GM10266 (cell line): ENCODE measurements at regions not wholly inside any gene's neighbourhood (a gene's known extent, or its start where the extent isn't known, plus 50 kb on each side); places are given as distances from the start of the nearest gene placed in this dataset.
"Not testable (repeated sequence)": the region's sequence is repeated elsewhere in the genome, so short reads cannot be mapped to it uniquely, and the experiment has no call there.

Source experiments
- DNase-seq: peaks from one replicate; pipeline ENCODE4 v3.0.0; 2012; ENCODE audit errors: extremely low spot score
- CTCF ChIP-seq: IDR thresholded peaks from 2 replicates; pipeline ENCODE4 v1.5.1; 2012; ENCODE audit warnings: mild to moderate bottlenecking, low read depth; ENCODE audit not compliant: control insufficient read depth, insufficient read depth; ENCODE audit errors: missing control alignments

- no peak for DNase-seq
- no peak for TF ChIP-seq CTCF
Observed at GRCh38 chr6:105691971-105692370, 289.1 kb upstream of the PREP start.

GRCh38 chr6:105691081-105691480 lies 288.2 kb upstream of the PREP start:
- DNase-seq: no peak
- TF ChIP-seq CTCF: no peak

DNA sequence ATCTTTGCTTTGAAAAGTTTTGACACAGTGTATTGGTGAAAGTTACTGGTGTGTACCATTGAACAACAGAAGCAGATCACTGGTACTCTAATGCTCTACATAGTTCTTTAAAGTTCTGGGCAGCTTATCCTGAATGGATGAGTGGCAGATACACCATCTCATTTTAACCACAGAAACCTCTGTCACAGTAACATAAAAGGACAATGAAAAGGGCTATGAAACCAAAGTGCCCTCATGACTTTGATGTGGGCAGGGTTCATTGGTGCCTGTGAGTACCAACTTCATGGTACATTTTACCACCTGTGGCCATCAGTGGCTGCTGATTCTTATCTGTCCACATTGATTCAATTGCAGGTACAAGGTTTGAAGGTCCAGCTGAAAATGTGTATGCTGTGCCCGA lies 285.7 kb upstream of the PREP start:
- no peak for DNase-seq
- no peak for TF ChIP-seq CTCF

- DNase-seq: not testable (repeated sequence)
Observed at GRCh38 chr6:105686793-105687192, 283.9 kb upstream of the PREP start.

DNA sequence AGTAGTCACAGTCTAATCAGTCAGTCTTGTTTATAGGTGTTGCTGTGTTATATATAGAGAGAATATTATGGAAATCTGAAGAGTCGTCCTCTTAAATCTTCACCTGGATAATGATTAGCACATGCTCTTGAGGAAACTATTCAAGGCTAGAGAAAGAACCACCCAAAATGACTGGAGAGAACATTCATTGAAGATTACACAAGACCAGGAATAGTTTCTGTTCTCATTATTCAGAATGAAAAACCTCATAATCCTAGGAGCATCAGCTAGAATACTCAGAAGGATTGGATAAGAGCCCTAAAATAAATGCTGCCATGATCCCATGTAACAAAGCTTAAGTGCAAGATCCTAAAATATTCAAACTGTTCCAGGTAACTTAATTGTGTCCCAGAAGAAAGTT lies 278.2 kb upstream of the PREP start:
- no peak for TF ChIP-seq CTCF
- DNase-seq: no peak

DNA sequence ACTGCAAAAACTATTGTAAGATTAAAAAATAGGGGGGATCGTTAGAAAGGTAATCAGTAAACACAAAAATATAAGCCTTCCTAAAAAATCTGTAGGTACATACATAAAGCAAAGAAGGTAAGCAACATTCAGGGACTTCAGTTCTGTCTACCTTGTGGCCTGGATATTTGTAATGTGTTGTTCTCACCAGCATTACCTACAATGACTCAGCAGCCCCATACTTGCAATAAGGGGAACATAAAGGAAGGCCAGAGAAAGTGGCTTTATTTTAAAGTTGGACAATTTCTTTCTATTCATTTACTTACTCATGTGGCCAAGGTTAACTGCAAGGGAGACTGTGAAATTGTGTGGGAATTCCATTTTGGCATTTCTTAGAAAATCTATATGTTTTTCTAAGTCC lies 277.2 kb upstream of the PREP start:
- no peak for TF ChIP-seq CTCF
- DNase-seq: no peak

- no peak for DNase-seq
- no peak for TF ChIP-seq CTCF
Observed at GRCh38 chr6:105678516-105678915, 275.6 kb upstream of the PREP start.

DNA sequence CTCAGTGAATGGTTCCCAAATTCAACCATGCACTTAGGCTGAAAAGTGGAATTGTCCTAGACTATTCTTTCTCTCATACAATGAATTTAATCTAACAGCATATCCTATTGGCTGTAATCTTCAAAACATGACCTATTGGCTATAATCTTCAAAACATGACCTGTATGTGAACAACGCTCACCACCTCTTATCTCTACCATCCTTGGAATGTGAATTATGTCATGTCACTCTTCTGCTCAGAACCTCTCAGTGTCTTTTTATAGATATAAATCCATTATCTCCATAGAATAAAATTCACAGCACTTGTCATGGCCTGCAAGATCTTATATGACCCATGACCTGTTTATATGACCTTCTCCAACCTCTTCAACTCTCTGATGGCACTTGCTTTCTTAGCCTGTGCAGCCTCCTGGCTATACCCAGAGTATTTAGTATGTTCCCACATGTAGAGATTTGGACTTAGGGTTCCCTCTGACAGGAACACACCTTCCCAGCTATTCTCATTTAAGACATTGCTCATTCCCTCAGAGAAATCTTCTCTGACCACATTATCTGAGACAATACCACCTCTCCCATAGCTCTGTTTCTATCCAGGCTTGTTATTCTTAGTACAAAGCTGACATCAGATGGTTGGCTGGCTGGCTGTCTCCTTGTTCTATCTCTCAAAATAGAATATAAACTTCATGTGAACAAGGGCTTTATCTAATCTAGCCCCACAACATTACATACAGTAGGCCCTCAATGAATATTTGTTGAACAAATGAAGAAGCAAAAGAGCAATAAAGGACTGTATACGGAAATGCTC lies 275.0 kb upstream of the PREP start:
- no peak for TF ChIP-seq CTCF
- DNase-seq: no peak
